G401.6 (cell line): ENCODE measurements at regions not wholly inside any gene's neighbourhood (a gene's known extent, or its start where the extent isn't known, plus 50 kb on each side); places are given as distances from the start of the nearest gene placed in this dataset.
"Not testable (repeated sequence)": the region's sequence is repeated elsewhere in the genome, so short reads cannot be mapped to it uniquely, and the experiment has no call there.

Experiments
- FAIRE-seq: peaks from 2 replicates; lab custom pipeline; 2012; peaks lifted over from hg19 to GRCh38; lab: Jason Lieb, UNC

GRCh38 chr4:30837861-30838260 lies 117.7 kb downstream of the PCDH7 start:
- no peak for FAIRE-seq

GRCh38 chr4:30838331-30838730 lies 118.2 kb downstream of the PCDH7 start:
- no peak for FAIRE-seq

DNA sequence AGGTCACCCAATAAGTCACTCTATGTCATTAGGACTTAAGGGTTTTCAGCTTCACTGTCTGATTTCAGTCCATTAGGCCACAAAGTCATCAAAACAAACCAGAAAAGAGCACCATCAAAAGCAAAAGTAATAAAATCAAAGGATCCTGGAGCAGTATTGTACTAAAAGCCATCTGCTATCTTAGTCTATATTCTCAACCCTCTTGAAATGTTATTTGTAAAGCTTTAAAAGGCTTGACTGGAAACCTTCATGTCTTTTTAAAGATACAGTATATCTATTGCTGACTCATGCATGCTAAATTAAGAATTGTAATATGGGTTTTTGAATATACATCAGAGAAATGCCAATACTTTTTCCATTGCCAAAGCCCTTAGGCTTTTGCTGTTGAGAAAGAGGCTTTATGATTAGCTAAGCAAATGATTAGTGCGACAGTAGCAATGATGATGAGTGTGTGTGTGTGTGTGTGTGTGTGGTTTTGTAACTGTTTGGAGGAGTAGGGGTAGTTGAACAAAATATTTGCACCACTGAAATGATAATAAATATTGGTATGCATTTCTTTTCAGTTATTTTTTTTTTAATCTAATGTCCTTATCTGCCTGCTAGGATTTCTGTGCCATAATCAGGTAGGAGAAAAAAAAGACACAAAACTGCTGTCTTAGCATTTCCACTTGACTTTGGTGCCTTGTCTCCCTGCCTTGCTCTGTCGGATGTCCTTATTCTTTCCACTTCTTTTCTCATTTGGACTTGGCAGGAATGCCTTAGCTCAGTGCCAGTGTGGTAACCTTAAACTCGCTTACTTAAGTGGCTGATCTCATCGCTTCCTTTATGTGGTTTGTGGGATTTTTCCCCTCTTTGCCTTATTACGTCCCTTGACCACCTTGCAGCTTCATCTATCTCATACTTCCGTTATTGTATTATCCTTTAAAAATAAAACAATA lies 119.7 kb downstream of the PCDH7 start:
- no peak for FAIRE-seq

- no peak for FAIRE-seq
Observed at GRCh38 chr4:30840571-30840970, 120.4 kb downstream of the PCDH7 start.

GRCh38 chr4:30842142-30842541 lies 122.0 kb downstream of the PCDH7 start:
- FAIRE-seq = no peak

GRCh38 chr4:30842689-30843088 lies 122.5 kb downstream of the PCDH7 start:
- no peak for FAIRE-seq

- FAIRE-seq = no peak
Observed at GRCh38 chr4:30844861-30845582, 124.9 kb downstream of the PCDH7 start.

DNA sequence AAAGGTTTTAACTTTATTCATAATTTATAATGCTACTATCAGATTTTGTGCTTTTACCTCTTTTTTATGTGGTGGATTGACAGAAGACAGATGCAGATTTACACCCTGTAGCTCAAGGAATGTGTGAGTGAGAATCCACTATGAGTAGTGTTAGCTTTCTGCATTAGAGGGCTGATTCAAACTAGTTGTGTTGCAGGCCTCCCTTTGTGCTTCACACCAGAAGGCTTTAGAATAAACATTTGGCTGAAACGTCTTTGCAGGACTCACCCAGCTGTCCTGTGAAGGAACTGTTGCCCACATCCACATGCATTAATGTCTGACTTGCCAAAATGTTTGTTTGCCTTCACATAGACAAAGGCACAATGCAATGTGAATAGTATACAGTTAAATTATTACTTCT lies 127.0 kb downstream of the PCDH7 start:
- no peak for FAIRE-seq

DNA sequence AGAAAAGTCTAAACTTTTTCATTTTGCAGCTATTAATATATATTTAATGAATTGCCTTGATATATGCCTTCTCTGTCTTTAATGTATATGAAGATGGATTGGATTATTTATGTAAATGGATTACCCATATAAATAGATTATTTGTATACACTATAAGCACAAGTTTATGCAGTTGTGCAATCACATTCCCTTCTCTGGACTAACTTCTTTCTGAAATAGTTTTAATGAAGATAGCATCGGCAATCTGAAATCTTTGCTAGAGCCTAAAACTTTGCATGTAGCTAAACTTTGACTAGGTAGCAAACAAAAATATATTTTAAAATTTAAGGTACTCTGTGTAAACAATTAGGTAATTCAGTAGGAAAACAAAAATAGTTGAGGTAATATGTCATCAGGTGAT lies 127.8 kb downstream of the PCDH7 start:
- no peak for FAIRE-seq

DNA sequence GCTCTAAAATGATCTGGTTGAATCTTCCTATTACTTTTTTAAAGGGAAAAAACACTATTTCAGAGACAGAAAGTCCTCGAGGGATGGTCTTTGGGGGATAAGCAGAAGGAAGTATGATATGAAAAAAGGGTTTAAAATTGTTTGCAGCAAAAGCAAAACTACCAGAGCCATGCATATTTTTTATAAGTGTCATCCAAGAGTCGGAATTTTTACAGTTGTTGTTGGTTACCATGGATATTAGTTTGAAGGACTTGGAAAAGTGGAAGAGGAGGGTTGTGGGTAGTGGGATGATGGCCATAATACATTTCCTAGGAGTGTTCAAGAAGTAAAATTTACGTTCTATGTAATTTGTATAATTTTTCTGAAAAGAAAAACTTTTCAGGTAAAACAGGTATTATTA lies 134.4 kb downstream of the PCDH7 start:
- FAIRE-seq = no peak

DNA sequence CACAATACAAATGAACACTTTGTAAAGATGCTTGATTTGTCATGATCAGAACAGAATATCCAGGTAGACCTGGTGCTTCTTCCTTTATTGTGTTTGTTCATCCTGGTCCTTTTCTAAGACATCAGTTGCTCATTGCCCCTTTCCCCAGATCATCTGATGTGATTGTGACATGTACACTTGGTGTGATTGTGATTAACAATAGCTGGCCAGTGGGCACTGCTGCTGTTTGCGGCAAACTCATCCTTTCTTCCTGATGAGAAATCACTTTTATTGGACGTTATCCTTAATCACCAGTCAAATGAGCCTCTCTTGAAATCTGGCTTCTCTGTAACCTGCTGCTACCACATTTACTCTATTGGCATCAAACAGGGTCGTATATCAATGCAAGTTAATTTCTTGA lies 135.1 kb downstream of the PCDH7 start:
- no peak for FAIRE-seq

DNA sequence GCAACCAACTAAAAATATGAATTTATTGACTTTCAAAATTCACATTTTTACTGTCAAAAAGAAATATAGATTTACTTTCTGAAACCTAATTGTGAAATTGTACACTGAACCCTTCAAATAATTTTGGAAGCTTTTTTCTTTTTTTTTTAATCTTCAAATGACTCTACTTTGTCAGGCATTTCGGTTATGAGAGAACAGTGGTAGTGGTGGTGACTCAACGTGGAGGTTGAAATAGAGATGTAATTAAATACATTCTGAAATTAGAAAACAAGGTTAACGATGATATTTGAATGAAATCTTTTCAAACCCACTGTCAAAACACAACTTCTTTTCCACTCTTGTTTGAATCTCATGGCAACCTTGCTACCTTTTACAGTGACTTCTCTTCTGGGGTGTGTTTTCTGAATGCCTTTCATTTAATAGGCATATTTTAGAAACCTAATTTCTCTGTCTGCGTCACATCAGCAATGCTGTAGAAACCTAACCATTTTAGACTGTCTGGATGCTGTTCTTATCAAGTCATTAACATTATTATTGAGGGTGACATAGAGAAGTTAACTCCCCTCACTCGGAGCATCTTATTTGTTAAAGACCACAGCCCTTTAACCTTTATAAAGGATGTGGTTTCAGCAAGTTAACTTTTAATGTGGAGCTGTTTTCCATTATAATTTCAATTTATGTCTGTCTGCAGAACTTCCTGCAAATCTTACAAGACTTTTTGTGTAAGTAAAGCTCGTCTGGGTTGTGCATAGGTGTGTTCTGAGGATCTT lies 136.8 kb downstream of the PCDH7 start:
- no peak for FAIRE-seq

- no peak for FAIRE-seq
Observed at GRCh38 chr4:30860978-30861377, 140.8 kb downstream of the PCDH7 start.

- no peak for FAIRE-seq
Observed at GRCh38 chr4:30862196-30862595, 142.0 kb downstream of the PCDH7 start.

- no peak for FAIRE-seq
Observed at GRCh38 chr4:30863021-30863420, 142.9 kb downstream of the PCDH7 start.

DNA sequence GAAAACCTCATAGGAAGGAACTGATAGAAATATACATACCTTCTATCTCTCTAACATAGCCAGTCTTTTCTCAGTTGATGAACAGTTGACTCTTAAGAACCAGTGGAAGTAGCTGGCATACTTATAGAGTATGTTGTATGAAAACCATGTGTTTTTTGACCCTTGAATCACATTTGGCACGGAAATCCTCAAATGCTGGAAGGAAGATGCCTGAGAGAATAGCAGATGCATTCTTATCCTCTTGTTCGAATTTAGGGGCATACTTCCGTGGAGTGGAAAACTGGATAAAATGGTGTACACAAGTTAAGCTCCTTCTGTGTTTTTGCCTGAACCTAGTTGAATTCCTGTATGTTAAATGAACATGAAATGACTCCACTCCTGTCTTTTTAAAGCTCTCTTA lies 145.5 kb downstream of the PCDH7 start:
- FAIRE-seq = no peak

DNA sequence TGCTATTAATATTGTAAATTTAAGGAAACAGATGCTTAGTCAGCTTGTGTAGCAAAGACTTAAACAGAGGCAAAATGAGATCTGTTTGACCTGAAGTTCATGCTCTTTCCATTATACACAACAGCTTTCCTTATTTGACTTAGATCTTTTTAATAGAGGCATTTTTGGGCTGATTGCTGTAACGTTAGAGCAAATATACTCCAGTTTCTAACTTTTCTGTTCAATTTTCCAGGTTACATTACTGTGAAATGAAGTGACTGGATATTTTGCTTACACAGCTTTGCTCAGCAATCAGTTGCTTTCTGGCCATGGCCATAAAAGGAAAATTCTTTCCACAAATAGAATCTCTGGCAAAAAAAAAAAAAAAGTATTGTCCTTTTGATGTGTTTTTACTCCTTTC lies 146.2 kb downstream of the PCDH7 start:
- no peak for FAIRE-seq

GRCh38 chr4:30866907-30867306 lies 146.7 kb downstream of the PCDH7 start:
- no peak for FAIRE-seq

DNA sequence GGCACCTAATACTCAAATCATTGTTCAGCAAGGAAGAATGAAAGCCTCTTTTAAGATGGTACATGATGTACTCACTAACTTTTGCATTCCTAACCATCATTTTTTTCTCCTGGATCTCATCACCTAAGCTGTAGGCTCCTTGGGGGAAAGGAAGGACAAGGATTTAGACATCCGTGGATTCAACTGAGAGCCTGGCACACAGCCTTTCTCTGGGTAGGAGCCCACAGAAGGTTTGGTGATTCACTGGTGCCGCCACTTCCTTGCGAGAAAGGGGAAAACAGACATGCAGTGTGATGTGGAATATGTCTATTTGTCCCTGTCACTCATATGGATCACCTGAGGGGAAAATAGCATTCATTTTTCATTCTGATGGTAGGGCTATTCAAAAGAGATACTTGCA lies 147.3 kb downstream of the PCDH7 start:
- no peak for FAIRE-seq

DNA sequence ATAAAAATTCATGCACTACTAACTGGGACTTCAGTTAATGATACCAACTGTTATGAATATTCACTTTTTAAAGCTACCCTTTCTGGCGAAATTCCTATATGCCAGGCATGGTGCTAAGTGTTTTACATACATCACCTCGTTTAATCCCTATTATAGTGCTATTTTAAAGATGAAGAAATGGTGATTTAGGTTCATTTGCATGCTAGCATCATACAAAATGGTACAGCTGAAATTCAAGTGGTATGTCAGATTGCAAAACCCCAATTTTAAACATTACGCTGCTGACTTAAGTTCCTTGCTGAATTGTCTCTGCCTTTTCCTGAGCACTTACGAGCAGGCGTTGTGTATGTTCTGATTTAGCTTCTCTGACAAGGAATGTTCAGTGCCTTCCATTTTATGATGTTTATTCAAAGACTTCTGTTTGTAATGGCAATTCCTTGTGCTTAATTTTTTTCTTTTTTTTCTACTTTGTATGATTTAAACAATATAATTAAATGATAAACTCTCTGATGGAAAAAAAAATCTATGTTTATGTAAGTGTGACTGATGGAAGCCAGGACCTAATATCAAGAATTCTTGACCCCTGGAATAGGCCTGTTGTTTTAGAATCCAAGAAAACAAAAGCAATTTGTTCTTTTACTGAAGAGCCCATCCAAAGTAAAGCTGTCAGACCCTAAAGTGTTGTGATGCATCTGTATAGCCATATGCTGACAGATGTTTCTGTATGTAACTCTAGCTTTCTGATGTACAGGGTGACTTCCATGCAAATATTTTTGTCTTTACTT lies 148.1 kb downstream of the PCDH7 start:
- no peak for FAIRE-seq

DNA sequence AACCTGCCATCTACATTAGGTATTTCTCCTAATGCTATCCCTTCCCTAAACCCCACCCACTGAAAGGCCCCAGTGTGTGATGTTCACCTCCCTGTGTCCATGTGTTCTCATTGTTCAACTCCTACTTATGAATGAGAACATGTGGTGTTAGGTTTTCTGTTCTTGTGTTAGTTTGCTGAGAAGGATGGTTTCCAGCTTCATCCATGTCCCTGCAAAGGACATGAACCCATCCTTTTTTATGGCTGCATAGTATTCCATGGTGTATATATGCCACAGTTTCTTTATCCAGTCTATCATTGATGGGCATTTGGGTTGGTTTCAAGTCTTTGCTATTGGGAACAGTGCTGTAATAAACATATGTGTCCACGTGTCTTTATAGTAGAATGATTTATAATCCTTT lies 149.2 kb downstream of the PCDH7 start:
- FAIRE-seq = not testable (repeated sequence)

DNA sequence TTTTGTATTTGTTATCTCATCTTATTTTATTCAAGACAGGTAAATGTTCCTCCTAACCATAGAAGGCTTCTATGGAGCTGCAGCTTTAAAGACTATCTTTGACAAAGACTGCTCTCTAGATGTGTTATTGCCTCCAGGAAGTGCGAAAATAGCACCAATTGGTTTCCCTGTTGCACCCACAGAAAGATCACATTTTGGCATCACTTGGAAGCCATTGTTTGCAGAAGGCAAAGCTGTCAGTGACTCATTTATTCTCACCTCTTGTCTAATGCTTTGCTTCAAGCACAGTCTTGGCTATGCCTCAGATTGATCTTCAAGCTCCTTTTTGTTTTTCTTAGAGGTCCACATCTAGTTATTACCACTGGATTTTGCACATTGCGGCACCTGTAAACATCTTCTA lies 150.3 kb downstream of the PCDH7 start:
- no peak for FAIRE-seq
